Gastroesophageal sphincter (tissue), 3 donors: ENCODE measurements at regions not wholly inside any gene's neighbourhood (a gene's known extent, or its start where the extent isn't known, plus 50 kb on each side); places are given as distances from the start of the nearest gene placed in this dataset.

Source experiments
- CTCF ChIP-seq, 4 experiments: fragments of 200-600 bp in 2 of 4; fragments of 450-650 bp in 2 of 4; sonication (generic) in 1 of 4; IDR thresholded peaks; one replicate each; pipeline ENCODE4 v1.5.1; 2017 to 2019; ENCODE audit warnings: antibody characterized with exemption in 4 of 4, mild to moderate bottlenecking in 2 of 4, moderate library complexity in 2 of 4
- EP300 ChIP-seq: sonication (generic); formaldehyde crosslinking; IDR thresholded peaks from one replicate; pipeline ENCODE4 v1.6.1; 2017; ENCODE audit warnings: antibody characterized with exemption, mild to moderate bottlenecking
- POLR2A ChIP-seq, 2 donors: fragments of 450-650 bp; IDR thresholded peaks; one replicate each; pipeline ENCODE4 v1.6.1; 2017; ENCODE audit warnings: antibody characterized with exemption in 2 of 2, mild to moderate bottlenecking in 2 of 2, moderate library complexity in 1 of 2
- POLR2AphosphoS5 ChIP-seq: sonication (generic); formaldehyde crosslinking; IDR thresholded peaks from one replicate; pipeline ENCODE4 v1.6.1; 2017; ENCODE audit warnings: antibody characterized with exemption

DNA sequence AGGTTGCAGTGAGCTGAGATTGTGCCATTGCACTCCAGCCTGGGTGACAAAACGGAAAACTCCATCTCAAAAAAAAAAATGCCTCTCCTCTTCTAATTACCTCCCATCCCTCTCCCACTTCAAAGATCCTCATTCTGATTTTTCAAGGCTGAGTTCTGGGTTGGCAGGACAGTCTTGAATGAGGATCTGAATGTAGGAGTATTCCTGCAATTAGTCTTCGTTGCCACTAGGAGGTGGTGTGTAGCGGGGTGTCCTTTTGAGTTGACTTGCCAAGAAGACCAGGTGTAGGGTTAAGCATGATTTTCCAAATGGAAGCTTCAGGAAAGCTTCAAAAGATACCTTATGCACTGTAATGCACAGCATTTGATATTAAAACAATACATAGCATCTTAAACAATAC, 169.9 kb downstream of the ASMT start:
- no peak for TF ChIP-seq EP300
- no peak for TF ChIP-seq CTCF (IDR thresholded peaks at IDR 0.05)
- no peak for TF ChIP-seq POLR2AphosphoS5
- TF ChIP-seq POLR2A (IDR thresholded peaks at IDR 0.05), result no peak
